Frontal cortex (tissue), 3 donors: ENCODE measurements at regions not wholly inside any gene's neighbourhood (a gene's known extent, or its start where the extent isn't known, plus 50 kb on each side); places are given as distances from the start of the nearest gene placed in this dataset.
"Not testable (repeated sequence)": the region's sequence is repeated elsewhere in the genome, so short reads cannot be mapped to it uniquely, and the experiment has no call there.

ENCODE experiments used
- DNase-seq, 2 donors: peaks; one replicate each; pipeline ENCODE4 v3.0.0; 2012; ENCODE audit warnings: low spot score in 2 of 2
- FAIRE-seq: peaks from 2 replicates; lab custom pipeline; 2012; peaks lifted over from hg19 to GRCh38; lab: Jason Lieb, UNC
- donor health status: control.
- donor health status: control.
- donor health status: control.

GRCh38 chr16:80265624-80266306 is 275.0 kb upstream of the DYNLRB2 start:
- no peak for DNase-seq
- FAIRE-seq: no peak

GRCh38 chr16:80263848-80264694 is 276.7 kb upstream of the DYNLRB2 start:
- no peak for DNase-seq
- FAIRE-seq: no peak

- FAIRE-seq (no peak), DNase-seq (no peak)
These were observed 277.5 kb upstream of the DYNLRB2 start for GRCh38 chr16:80263181-80263823.

- FAIRE-seq (no peak), DNase-seq (no peak)
These were observed 279.9 kb upstream of the DYNLRB2 start for GRCh38 chr16:80260906-80261311.

- no peak for DNase-seq
These were observed 281.4 kb upstream of the DYNLRB2 start for GRCh38 chr16:80259290-80259805.

GRCh38 chr16:80258407-80258806 is 282.4 kb upstream of the DYNLRB2 start:
- DNase-seq: no peak
- FAIRE-seq: no peak

More at GRCh38 chr16:80259290-80259805, 281.4 kb upstream of the DYNLRB2 start:
- no peak for FAIRE-seq

GRCh38 chr16:80254970-80255369 is 285.8 kb upstream of the DYNLRB2 start:
- no peak for FAIRE-seq

GRCh38 chr16:80253741-80254140 is 287.1 kb upstream of the DYNLRB2 start:
- no peak for FAIRE-seq

More at GRCh38 chr16:80254970-80255369, 285.8 kb upstream of the DYNLRB2 start:
- no peak for DNase-seq

GRCh38 chr16:80250381-80250780 is 290.4 kb upstream of the DYNLRB2 start:
- FAIRE-seq (no peak), DNase-seq (no peak)

More at GRCh38 chr16:80253741-80254140, 287.1 kb upstream of the DYNLRB2 start:
- DNase-seq: no peak

GRCh38 chr16:80243303-80243702 is 297.5 kb upstream of the DYNLRB2 start:
- not testable (repeated sequence) for FAIRE-seq, DNase-seq

- not testable (repeated sequence) for FAIRE-seq, DNase-seq
These were observed 298.5 kb upstream of the DYNLRB2 start for GRCh38 chr16:80242279-80242678.

GRCh38 chr16:80233097-80233835 is 307.5 kb upstream of the DYNLRB2 start:
- FAIRE-seq (no peak), DNase-seq (no peak)

GRCh38 chr16:80231888-80232287 is 308.9 kb upstream of the DYNLRB2 start:
- DNase-seq: no peak

GRCh38 chr16:80231121-80231520 is 309.7 kb upstream of the DYNLRB2 start:
- FAIRE-seq (no peak), DNase-seq (no peak)

More at GRCh38 chr16:80231888-80232287, 308.9 kb upstream of the DYNLRB2 start:
- no peak for FAIRE-seq

- FAIRE-seq: no peak
- DNase-seq: no peak
These were observed 310.3 kb upstream of the DYNLRB2 start for GRCh38 chr16:80230328-80231120.

- FAIRE-seq (no peak), DNase-seq (no peak)
These were observed 314.3 kb upstream of the DYNLRB2 start for GRCh38 chr16:80226499-80226898.

GRCh38 chr16:80210787-80211186 is 330.0 kb upstream of the DYNLRB2 start:
- DNase-seq (no peak), FAIRE-seq (no peak)

- DNase-seq (no peak), FAIRE-seq (no peak)
These were observed 332.1 kb upstream of the DYNLRB2 start for GRCh38 chr16:80208743-80209142.

GRCh38 chr16:80208015-80208414 is 332.8 kb upstream of the DYNLRB2 start:
- DNase-seq (no peak), FAIRE-seq (no peak)
